NCI-H446 treated with DMSO at 0.1 percent for 48 hours (cell line): ENCODE measurements at regions not wholly inside any gene's neighbourhood (a gene's known extent, or its start where the extent isn't known, plus 50 kb on each side); places are given as distances from the start of the nearest gene placed in this dataset.
"Not testable (repeated sequence)": the region's sequence is repeated elsewhere in the genome, so short reads cannot be mapped to it uniquely, and the experiment has no call there.

Source experiments
- DNase-seq: peaks from one replicate; lab custom pipeline; 2025; lab: John Stamatoyannopoulos, UW

DNA sequence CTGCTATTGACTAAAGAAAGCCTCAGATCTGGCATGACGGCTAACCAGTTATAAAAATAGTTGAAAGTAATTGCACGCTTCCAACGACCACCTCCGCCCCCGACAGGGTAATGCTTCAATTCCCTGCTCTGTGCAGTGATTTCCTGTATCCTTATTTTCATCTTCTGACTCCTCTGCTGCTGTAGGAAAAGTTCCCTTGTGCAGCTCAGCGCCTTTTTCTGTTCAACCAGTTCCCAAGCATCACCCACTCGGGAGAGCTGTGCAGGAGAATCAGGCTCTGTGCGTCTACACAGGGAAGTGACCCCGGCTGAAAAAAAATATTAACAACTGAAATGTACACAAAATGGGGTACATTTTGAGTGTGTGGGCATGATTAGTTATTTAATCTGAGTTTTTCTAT is 91.3 kb upstream of the COPS8 start:
- no peak for DNase-seq

DNA sequence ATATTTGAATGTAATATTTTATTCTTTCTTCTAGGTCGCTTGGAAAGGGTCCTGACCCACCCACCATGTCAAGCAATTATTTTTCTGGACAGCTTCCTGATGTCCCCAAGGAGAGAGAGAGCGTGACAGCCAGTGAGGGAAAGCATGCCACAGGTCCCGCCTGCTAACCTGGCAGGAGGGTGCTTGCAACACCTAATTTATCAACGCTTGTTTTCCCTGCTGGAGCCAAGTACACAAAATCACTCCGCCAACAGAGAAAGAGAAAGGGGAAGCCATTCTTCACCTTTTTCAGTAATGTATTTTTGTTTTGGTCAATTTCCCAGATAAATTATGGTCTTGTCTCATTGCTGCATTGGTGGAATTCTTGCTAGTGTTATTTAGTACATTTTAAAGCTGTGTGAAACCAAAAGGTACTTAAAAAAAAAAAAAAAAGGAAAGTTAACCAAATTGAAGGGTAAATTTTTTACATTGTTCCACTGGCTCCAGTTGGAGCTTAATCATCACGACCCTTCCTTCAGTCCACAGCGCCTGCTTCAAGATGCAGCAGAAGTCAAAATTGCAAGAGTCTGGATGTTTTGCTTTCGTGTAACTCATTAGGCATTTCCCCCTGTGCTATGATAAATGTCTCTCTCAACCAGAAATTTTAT is 88.5 kb upstream of the COPS8 start:
- no peak for DNase-seq

DNA sequence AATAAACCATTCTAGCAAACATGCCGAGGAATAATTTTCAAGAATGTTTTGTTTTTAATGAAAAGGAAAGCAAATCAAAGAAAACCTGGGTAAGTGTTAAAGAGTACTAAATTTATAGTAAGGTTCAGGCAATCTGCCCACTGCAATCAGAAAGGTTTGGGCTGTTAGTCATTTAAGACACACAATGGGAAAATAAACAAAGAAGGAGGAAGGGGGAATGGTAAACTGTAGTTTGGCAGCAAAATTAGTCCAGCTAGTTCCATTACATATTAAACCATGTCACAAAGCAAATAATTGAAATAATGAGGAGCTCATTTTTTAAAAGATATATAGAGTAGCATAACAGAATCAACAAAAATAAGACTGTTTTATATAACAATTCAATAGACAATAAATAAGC is 87.5 kb upstream of the COPS8 start:
- no peak for DNase-seq

DNA sequence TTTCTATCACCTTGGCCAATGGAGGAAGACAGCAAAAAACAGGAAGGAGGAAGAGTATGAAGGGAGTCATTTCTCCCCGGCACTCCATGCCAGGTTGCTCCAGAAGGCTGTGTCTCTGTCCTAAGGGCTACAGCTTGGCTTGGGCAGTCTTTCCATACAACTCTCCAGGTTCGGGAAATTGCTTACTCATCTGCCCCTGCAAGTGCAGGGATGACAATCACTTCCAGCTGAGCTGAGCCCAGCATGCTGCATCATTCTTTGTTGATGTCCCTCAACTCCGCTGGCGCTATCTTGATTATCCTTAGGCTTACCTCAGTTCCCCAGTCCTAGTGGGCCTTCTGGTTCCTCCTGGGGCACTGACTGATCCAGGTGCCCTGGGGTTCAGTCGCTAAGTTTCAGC is 86.9 kb upstream of the COPS8 start:
- no peak for DNase-seq

DNA sequence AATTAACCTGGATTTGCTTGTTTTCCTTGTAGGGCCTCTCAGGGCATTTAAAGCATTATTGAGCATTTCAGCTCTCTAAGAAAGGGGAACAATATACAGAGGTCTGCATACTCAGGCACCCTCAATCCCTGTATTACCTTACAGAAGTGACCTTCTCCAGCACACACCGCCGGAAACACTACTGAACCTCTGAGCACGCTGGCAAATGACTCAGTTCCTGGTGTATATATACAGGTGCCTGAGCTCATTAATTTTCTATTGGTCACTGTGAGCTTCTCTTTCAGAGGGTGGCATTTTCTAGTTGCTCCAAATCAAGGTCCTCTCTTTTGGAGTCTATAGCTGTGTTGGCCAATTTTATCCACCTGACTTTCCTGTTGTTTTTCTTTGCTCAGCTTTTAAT is 85.2 kb upstream of the COPS8 start:
- DNase-seq: no peak

DNA sequence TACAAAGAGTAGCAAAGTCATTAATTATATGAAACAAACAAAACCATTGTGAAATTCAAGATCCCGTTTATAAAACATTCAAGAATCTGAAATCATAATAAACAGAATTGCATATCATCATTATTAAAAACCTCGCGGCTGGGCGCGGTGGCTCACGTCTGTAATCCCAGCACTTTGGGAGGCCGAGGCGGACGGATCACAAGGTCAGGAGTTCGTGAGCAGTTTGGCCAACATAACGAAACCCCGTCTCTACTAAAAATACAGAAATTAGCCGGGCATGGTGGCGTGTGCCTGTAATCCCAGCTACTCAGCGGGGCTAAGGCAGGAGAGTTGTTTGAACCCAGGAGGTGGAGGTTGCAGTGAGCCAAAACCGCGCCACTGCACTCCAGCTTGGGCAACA is 80.3 kb upstream of the COPS8 start:
- DNase-seq: not testable (repeated sequence)

DNA sequence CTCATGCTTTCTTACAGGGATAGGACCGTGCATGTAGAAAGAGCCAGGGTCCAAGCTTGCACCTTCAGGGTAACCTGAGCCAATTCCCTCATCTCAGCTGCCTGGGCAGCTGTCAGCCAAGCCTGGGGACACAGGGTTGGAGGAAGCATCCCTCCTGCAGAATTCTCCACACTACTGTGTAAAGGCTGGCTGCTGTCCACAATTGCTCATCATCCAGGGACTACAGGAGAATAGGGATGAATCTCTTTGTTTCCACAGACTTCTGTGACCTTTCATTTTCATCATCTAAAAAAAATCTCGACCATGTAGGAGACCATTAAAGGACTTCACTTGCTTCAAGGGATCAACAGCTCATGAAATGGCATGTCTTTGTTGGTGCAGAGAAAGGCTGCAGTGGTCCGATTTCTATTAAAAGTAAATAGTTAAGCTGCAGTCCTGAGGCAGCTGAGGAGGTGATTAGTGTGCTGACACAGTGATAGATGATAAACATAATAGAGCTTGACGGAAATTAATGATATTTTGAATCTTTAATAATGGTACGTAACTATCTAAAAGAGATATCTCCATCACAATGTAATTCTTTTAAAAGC is 74.4 kb upstream of the COPS8 start:
- DNase-seq: no peak

DNA sequence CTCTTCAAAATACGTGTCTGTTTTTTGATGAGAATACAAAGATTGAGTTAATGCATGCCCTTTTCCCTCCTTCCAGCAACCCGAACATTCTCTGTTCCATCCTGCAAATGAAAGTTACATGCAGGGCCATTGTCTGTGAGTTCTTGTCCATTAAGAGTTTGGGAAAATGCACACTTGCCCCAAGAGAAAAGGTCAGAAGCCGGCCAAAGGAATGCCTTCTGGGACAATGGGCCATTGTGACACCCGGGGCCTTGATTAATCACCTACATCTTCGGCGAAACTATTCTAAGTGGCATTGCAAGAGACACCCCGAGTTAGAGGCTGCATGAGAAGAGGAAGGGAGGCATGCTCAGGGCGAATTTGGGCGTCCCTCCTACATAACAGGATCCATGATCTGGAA is 73.7 kb upstream of the COPS8 start:
- no peak for DNase-seq

DNA sequence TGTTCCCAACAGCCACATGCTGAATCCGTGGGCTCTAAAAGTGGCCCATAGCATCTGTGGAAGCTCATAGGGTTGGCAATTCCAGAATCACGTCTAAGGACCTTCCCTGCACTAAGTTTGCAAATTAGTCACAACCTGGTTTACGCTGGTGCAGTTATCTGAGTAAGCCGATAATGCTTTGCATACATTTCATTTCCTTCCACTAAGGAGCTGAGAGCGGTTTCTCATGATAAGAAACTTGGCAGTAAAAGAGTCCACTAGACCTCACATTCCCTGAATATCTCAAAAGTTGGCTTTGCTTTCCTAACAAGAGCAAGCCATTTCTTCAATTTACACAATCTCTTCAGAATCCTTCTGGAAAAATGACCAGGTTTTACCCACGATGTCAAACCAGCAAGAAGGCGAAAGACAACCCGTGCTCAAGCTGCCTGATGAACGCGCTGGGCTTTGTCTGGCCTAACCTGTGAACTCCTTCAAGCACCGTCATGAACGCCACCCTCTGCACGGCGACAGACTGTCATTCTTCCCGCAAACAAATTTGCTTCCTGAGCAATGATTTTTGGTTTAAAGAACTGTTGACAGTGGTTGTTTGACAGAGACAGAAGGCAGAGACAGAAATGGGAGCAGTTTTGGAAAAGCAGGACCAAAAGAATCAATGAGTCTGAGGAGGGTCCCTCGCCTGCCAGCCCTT is 73.0 kb upstream of the COPS8 start:
- DNase-seq: no peak

DNA sequence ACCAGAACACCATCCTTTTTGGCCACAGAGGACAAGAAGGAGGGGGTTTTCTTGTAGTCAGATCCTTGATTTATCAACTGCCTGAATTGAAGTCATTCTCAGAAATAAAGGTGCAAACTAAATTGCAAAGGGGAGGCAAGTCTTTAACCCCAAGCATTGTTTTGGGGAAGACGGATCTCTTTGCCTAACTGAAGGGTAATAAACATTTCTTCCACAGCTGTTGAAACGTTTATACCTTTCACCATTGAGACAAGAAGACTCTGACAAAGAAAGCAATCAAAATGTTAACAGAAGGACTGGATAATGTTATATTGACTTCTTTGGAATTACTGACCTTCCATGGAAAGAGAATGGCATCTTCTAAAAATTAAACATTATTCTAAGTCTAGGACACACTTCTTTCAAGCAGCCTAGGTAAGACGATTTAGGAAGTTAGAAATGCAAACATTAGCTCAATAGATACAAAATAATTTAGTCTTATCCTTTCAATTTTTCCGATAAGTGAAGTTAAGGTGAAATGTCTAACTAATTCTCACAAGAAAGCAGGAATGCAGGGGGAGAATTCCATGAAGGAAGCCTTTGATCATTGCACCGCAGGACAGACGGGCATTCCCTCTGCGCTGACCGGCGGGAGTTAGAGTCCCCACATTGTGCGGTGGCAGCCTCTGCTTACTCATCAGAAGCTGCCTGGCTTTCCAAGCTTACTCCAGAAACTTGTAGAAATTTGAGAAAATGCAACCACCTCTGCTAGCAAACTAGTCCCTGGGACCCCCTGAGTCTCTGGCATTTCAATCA is 69.4 kb upstream of the COPS8 start:
- DNase-seq: no peak

DNA sequence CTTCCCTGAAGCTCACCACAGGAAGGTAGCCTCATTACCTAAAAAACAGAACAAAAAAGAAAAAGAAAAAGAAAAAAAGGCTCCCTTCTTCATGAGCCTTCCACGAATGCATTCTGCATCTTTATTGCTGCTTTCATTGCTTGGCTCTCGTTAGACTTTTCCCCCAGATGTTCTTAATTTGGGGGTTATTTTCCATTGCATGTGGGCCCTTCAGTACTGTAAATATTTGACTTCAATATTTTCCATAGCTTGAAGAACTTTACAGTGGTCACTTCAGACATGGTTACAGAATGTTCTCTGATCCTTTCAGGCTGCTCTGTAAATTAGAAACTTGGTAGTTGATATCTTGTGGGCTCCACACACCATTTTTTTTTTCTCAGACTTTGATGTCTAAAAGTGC is 65.6 kb upstream of the COPS8 start:
- no peak for DNase-seq

DNA sequence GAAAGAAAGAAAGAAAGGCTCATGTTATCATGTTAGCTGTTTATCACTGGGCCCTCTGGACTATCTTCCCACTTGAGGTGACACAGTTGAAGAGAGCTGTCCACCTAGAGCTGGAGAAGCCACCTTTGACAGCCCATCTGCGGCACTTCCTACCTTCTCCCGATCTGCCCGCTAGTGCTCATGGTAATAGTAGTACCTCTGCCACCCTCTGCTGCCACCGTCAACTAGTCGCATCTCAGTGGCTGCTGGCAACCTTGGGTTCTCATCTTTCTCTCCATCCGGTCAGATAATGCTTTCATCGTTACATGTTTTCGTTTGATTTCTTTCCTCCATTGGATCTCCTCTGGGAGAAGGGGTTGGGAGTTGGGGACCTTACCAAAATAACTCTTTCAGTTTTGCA is 63.2 kb upstream of the COPS8 start:
- DNase-seq: no peak

DNA sequence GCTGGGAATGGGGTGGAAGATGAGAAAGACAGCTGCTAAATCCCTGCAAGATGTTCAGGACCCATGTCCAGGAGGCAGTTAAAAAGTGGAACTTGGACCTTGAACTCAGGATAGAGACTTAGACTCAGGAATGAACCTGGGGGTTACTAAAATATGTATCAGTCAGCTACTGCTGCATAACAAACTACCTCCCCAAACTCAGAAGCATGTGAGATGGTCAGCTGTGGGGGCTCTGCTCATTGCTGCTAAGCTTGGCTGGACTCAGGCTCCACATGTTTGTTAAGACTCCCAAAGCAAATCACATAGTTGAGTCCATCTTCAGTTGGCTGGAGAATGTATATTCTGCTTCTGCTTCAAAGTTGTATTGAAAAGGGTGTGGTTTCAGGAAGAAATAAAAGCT is 61.4 kb upstream of the COPS8 start:
- no peak for DNase-seq

DNA sequence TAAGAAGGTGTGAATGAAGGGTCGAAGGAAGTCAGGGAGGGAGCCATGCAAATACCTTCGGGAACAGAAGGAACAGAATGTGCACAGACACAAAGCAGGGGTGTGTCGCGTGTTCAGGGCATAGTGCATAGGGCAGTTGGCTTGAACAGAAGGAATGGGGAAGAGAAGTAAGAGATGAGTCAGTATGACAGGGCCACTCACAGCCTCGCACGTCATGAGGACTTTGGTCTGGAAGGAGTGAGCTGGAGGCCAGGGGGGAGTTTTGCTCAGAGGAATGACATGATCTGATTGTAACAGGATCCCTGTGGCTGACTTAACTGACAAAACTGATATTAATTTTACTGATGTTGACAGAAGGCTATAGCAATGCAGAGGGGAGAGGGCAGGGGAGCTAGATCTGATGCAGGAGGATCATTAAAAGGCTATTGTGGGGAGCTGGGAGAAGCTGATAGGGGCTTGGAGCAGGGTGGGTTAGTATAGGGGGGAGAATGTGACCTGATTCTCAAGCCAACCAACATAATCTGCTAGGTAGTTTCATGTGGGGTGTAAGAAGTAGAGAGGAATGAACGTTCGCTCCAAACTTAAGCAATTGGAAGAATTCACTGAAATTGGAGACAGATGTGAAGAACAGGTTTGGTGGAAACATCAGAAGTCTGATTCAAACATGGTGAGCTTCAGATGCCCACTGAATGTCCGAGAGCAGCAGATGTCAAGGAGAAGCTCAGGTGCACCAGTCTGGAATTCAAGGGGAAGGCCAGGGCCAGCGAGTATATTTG is 60.4 kb upstream of the COPS8 start:
- no peak for DNase-seq

DNA sequence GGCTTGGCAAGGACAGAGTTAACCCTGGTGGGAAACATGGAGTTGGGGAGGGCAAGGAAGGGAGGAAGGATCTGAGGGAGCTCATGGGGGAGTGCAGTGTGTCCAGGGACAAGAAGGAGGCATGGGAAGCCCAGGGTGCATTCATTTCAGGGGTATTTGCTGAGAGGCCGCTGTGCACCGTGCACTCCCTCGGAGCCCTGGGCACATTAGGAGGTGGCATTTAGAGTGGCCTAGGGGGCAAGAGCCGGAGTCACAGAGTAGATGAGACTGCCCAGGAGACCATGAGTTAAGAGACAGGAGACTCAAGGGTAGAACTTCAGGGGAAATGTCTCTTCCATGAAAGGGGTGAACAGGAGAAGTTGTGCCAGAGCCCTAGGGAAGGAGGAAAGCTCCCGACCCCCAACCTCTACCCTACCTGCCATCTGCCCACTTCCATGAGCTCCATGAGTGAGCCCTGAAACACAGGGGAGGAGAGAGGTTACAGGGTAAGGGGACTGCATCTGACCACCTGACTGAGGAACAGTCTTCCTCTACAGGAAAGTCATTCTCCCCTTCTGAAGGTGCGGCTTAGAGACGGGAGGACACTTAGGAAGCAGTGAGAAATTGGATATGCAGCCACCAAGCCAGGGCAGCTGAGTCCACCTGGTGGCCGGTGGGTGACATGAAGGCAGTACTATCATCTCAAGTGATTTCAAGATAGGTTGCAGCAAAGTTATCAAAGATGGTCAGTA is 58.5 kb upstream of the COPS8 start:
- DNase-seq: peak; percentile 15

DNA sequence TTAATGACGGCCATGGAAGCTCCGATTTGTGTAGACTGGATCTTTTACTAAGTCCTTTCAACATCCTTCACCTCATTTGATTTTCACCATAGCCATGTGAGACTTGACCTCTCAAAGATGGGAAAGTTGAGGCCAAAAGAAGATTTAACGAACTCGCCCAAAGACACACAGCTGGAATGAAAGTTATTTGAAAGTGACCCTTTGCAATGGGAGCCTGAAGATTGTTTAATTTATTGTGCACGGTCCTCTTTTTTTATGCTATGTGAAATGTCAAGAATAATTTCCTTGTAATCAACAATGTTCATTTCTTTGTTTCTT is 58.0 kb upstream of the COPS8 start:
- no peak for DNase-seq

DNA sequence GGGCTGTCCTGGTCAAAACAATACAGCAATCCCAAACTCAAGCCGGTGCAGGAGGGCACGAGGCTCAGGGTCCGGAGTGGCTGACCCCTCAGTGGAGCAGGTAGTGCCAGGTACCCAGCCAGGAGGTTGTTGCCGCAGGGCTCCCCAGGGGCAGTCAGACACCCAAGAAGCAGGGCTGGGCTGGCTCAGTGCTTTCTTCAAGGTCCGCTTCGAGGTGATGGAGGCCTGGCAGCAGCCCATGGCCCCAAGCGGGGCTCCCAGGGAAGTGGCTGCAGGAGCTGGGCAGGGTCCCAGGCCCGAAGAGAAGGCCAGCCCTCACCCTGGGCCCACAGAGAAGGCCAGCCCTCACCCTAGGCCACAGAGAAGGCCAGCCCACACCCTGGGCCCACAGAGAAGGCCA is 55.3 kb upstream of the COPS8 start:
- DNase-seq: no peak

DNA sequence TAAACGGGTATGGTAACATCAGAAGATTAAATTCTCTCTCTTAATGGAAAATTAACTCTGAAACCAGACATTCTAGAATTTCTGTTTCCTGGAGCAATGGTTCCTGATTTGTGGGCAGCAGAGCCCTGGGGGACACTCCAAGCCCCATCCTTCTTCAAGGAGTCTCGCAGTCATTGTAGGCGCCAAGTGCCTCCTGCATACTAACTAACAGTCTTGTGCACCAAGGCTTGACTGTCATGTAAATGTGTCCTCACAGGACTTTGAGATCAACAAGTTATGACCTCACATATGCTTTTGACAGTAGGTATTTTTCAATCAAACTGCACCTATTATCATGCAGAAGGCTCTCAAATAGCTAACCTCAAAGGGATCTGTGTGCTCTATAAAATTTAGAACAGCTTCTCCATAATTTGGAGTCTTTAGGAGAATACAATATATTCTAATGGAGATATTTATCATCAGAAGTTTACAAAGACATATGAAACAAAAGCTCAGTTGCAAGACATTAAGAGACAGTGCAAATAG is 52.1 kb upstream of the COPS8 start:
- no peak for DNase-seq

DNA sequence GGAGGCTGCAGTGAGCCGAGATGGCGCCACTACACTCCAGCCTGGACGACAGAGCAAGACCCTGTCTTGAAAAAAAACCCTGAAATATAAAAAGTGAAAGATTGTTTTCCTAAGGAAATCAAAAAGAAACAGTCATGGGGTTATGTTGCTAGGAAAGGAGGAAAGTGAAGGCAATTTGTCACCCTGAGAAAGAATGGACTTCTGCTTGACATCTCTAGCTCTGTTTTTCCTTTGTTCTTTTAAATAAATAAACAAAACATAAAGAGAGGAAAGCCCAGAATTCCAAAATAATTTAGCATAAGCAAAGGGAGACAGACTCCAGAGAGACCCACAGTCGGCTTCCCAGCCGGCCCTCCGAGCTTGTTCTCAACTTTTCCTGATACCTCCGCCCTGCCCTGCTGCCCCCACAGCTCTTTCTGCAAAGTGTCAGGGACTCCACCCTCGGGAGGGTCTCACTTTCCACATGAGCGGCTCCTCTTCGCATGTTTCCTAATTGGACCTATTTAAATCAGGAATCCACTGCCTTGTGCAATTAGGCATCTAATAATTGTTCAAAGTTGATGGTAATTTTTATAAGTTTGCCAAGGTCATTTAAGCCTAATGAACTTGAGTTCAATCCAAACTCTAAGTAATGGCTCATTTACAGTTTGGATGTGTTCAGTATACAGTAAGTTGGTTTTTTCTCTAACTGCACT is 49.8 kb upstream of the COPS8 start:
- no peak for DNase-seq
